ENCODE measurements at regions not wholly inside any gene's neighbourhood (a gene's known extent, or its start where the extent isn't known, plus 50 kb on each side); places are given as distances from the start of the nearest gene placed in this dataset.

GRCh38 chrX:42902513-42902912 lies 124.5 kb upstream of the PPP1R2C start:
- TF ChIP-seq EZH2 (optimal IDR thresholded peaks at IDR 0.05; ENCODE audit: low read depth, low read length) (no peak), CTCF (IDR thresholded peaks at IDR 0.05; ENCODE audit: low read length) (no peak), EZH2phosphoT487 (IDR thresholded peaks at IDR 0.05; ENCODE audit: low read length) (no peak)
